OCI-LY1 (cell line): ENCODE measurements at regions not wholly inside any gene's neighbourhood (a gene's known extent, or its start where the extent isn't known, plus 50 kb on each side); places are given as distances from the start of the nearest gene placed in this dataset.

ENCODE experiments used
- H2AFZ ChIP-seq: fragments of 200-600 bp; sonication (generic), shearing (Covaris generic); 2 replicates; pipeline ENCODE4 v1.6.0; 2014; ENCODE audit warnings: antibody characterized with exemption, mild to moderate bottlenecking, low read length
- H3F3A ChIP-seq: fragments of 200-600 bp; sonication (generic), shearing (Covaris generic); 2 replicates; pipeline ENCODE4 v1.6.0; 2014; ENCODE audit warnings: mild to moderate bottlenecking, antibody characterized with exemption, low read length, moderate library complexity; ENCODE audit not compliant: insufficient read depth
- H3K27ac ChIP-seq: fragments of 200-600 bp; sonication (generic); 2 replicates; pipeline ENCODE4 v1.5.1; 2014; ENCODE audit warnings: low read length, mixed run types, mild to moderate bottlenecking, low read depth; ENCODE audit not compliant: poor library complexity, severe bottlenecking
- H3K27me3 ChIP-seq: fragments of 200-600 bp; sonication (generic); 2 replicates; pipeline ENCODE4 v1.6.0; 2014; ENCODE audit warnings: antibody characterized with exemption, mild to moderate bottlenecking, low read length, moderate library complexity; ENCODE audit not compliant: insufficient read depth
- H3K36me3 ChIP-seq: fragments of 200-600 bp; sonication (generic); 2 replicates; pipeline ENCODE4 v1.6.1; 2014; ENCODE audit warnings: mild to moderate bottlenecking, antibody characterized with exemption, low read length, moderate library complexity, mixed read lengths; ENCODE audit not compliant: insufficient read depth
- H3K4me1 ChIP-seq: fragments of 200-600 bp; sonication (generic); 2 replicates; pipeline ENCODE4 v1.5.1; 2014; ENCODE audit warnings: mild to moderate bottlenecking, low read length, moderate library complexity; ENCODE audit not compliant: insufficient read depth, severe bottlenecking
- H3K4me2 ChIP-seq: fragments of 200-600 bp; sonication (generic), shearing (Covaris generic); 2 replicates; pipeline ENCODE4 v1.6.1; 2014; ENCODE audit warnings: low read length
- H3K4me3 ChIP-seq: fragments of 200-600 bp; sonication (generic); 2 replicates; pipeline ENCODE4 v1.5.1; 2014; ENCODE audit warnings: low read length, low read depth, mild to moderate bottlenecking, mixed read lengths; ENCODE audit not compliant: poor library complexity, severe bottlenecking
- H3K79me2 ChIP-seq: fragments of 200-600 bp; shearing (Covaris generic); 2 replicates; pipeline ENCODE4 v1.6.1; 2016; ENCODE audit warnings: mixed run types, low read length, mixed read lengths; ENCODE audit not compliant: insufficient read depth
- H3K9ac ChIP-seq: fragments of 200-600 bp; sonication (generic), shearing (Covaris generic); 2 replicates; pipeline ENCODE4 v1.6.1; 2014; ENCODE audit warnings: mild to moderate bottlenecking, low read length, mixed read lengths
- H3K9me2 ChIP-seq: fragments of 200-600 bp; sonication (generic), shearing (Covaris generic); 2 replicates; pipeline ENCODE4 v1.6.1; 2014; ENCODE audit warnings: low read depth, mild to moderate bottlenecking, low read length, mixed read lengths
- H3K9me3 ChIP-seq: fragments of 200-600 bp; shearing (Covaris generic); 2 replicates; pipeline ENCODE4 v1.6.1; 2014; ENCODE audit warnings: low read length, mixed read lengths
- H4K20me1 ChIP-seq: fragments of 200-600 bp; sonication (generic), shearing (Covaris generic); 2 replicates; pipeline ENCODE4 v1.6.0; 2016; ENCODE audit warnings: mild to moderate bottlenecking, low read length; ENCODE audit not compliant: insufficient read depth
- EZH2 ChIP-seq: fragments of 200-600 bp; sonication (generic), shearing (Covaris generic); IDR thresholded peaks from 2 replicates; pipeline ENCODE4 v1.8.0; 2017; ENCODE audit warnings: borderline replicate concordance, mixed run types, mild to moderate bottlenecking, antibody characterized with exemption, low read length, moderate library complexity, mixed read lengths
- TF ChIP-seq, protein P1 (sequence below): fragments of 200-600 bp; sonication (generic), shearing (Covaris generic); IDR thresholded peaks from 2 replicates; pipeline ENCODE4 v1.5.1; 2017; ENCODE audit warnings: mild to moderate bottlenecking, antibody characterized with exemption, low read length, moderate library complexity, mixed read lengths

DNA sequence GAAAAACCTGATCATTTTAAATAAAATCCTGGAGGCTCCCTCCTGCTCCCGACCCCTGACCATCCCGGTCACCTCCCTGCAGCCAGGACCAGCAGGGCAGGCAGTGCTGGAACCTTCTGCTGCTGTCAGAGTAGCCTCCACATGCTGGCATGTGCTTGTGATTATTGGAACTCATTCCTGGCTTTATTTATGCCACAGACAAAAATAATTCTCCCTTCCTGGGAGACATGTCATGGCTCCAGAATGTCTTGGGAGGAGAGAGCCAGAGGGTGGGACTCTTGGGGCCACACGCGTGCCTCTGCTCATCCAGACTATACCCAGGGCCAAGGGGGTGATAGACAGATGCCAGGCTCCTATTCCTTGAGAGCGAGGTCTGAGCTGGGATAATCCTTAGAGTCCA, 183.6 kb upstream of the RAB4A start:
- no peaks in the 10 kb centered on the region for H3K9me3 ChIP-seq
- no peak overlapping the region for H3K27ac ChIP-seq
- no peaks in the 10 kb centered on the region for H3K79me2 ChIP-seq
- H2AFZ ChIP-seq = no peak overlapping the region
- no peaks in the 10 kb centered on the region for H4K20me1 ChIP-seq
- TF ChIP-seq, protein P1, sequence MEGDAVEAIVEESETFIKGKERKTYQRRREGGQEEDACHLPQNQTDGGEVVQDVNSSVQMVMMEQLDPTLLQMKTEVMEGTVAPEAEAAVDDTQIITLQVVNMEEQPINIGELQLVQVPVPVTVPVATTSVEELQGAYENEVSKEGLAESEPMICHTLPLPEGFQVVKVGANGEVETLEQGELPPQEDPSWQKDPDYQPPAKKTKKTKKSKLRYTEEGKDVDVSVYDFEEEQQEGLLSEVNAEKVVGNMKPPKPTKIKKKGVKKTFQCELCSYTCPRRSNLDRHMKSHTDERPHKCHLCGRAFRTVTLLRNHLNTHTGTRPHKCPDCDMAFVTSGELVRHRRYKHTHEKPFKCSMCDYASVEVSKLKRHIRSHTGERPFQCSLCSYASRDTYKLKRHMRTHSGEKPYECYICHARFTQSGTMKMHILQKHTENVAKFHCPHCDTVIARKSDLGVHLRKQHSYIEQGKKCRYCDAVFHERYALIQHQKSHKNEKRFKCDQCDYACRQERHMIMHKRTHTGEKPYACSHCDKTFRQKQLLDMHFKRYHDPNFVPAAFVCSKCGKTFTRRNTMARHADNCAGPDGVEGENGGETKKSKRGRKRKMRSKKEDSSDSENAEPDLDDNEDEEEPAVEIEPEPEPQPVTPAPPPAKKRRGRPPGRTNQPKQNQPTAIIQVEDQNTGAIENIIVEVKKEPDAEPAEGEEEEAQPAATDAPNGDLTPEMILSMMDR = no peak
- TF ChIP-seq EZH2 = no peak
- no peak overlapping the region for H3K9ac ChIP-seq
- H3K9me2 ChIP-seq = no peaks in the 10 kb centered on the region
- no peaks in the 10 kb centered on the region; the same call in 1 of the 2 replicates for H3K36me3 ChIP-seq
- H3K27me3 ChIP-seq = no peaks in the 10 kb centered on the region
- H3K4me3 ChIP-seq = no peak overlapping the region
- H3F3A ChIP-seq = no peaks in the 10 kb centered on the region
- no peak overlapping the region for H3K4me2 ChIP-seq
- H3K4me1 ChIP-seq = no peaks in the 10 kb centered on the region

DNA sequence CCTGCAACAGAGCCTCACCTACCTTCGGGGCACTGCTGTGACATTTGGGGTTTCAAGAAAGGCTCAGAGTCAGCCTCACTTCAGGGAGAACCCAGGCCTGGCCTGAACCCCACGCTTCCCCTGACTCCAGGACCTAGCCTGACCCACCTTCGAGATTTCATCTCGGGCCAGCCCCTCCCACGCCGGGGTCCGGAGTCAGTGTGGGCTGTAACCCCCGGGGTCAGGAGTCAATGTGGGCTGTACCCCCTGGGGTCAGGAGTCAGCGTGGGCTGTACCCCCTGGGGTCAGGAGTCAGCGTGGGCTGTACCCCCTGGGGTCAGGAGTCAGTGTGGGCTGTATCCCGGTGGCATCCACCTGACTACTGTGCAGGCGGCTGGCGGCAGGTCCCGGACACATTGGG, 183.0 kb upstream of the RAB4A start:
- no peak overlapping the region for H2AFZ ChIP-seq

DNA sequence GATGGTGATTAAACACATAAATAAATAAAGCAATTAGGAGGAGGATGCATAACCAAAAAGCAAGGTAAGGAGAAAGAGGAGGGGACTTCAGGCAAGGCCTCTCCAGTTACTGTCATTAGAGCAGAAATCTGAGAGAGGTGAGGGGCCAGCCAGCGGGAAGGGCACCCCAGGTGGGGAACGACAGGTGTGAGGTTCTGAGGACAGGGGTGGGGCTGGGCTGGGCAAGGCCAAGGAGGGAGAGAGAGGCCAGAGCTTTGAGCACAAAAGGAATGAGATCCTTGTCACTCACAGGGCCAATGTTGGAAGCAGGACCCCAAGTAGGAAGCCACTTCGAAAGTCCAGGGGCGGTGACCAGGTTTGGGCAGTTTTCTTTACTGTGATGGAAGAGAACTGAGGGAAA, 182.2 kb upstream of the RAB4A start:
- Histone ChIP-seq H3K27ac (no peak overlapping the region), H2AFZ (no peak overlapping the region), H3K9me2 (no peaks in the 10 kb centered on the region), H3K4me1 (no peaks in the 10 kb centered on the region), H3K79me2 (no peaks in the 10 kb centered on the region), H3K4me3 (no peak overlapping the region), H3K9me3 (no peaks in the 10 kb centered on the region), H3K36me3 (no peaks in the 10 kb centered on the region), H3K4me2 (no peak overlapping the region), H3K9ac (no peak overlapping the region), H3K27me3 (no peaks in the 10 kb centered on the region), H4K20me1 (no peaks in the 10 kb centered on the region), H3F3A (no peaks in the 10 kb centered on the region)
- TF ChIP-seq, protein P1 = no peak
- no peak for TF ChIP-seq EZH2

More for the DNA sequence above, 183.0 kb upstream of the RAB4A start:
- Histone ChIP-seq H3K9ac (no peak overlapping the region), H3K79me2 (no peaks in the 10 kb centered on the region), H3K9me2 (no peaks in the 10 kb centered on the region), H3K27ac (no peak overlapping the region), H3K27me3 (no peaks in the 10 kb centered on the region), H3K4me2 (no peak overlapping the region), H3K9me3 (no peaks in the 10 kb centered on the region), H3K36me3 (no peaks in the 10 kb centered on the region; the same call in 1 of the 2 replicates), H4K20me1 (no peaks in the 10 kb centered on the region), H3K4me3 (no peak overlapping the region), H3K4me1 (no peaks in the 10 kb centered on the region), H3F3A (no peaks in the 10 kb centered on the region)
- no peak for TF ChIP-seq EZH2
- TF ChIP-seq, protein P1 = no peak
